Lower leg skin (tissue), 4 donors: ENCODE measurements at regions not wholly inside any gene's neighbourhood (a gene's known extent, or its start where the extent isn't known, plus 50 kb on each side); places are given as distances from the start of the nearest gene placed in this dataset.
A peak's percentile ranks its signal among the peaks of the same experiment; 100 is the strongest.

Experiments
- DNase-seq, 2 donors: peaks; one replicate each; pipeline ENCODE4 v3.0.0-alpha.2; 2019; ENCODE audit warnings: low spot score in 2 of 2
- H3K4me3 ChIP-seq: fragments of 200-600 bp; sonication (generic); 2 replicates; pipeline ENCODE4 v1.5.1; 2017; ENCODE audit warnings: mild to moderate bottlenecking, low read depth; ENCODE audit not compliant: poor library complexity, severe bottlenecking
- CTCF ChIP-seq, 3 donors: fragments of 450-650 bp; IDR thresholded peaks; one replicate each; pipeline ENCODE4 v1.5.1; 2016; ENCODE audit warnings: antibody characterized with exemption in 3 of 3, mild to moderate bottlenecking in 3 of 3, moderate library complexity in 2 of 3
- POLR2A ChIP-seq, 2 donors: fragments of 450-650 bp; IDR thresholded peaks; one replicate each; pipeline ENCODE4 v1.6.1; 2016 to 2017; ENCODE audit warnings: antibody characterized with exemption in 2 of 2, mild to moderate bottlenecking in 1 of 2, moderate library complexity in 1 of 2
- WGBS, 2 donors: methylation state at CpG; one replicate each; pipeline ENCODE4 v1.1.5; 2018; 5-methylcytosine and 5-hydroxymethylcytosine counted together
- intact Hi-C: fragments of 100-400 bp; cut with DNase I; formaldehyde crosslinking; loops from one replicate; pipeline ENCODE4 v1.15.0; 2023; ENCODE audit warnings: low total_unique reads

GRCh38 chr4:20616848-20617247 lies 83.4 kb upstream of the PACRGL start:
- intact Hi-C loops = no loop called here
- no peak overlapping the region for H3K4me3 ChIP-seq
- TF ChIP-seq CTCF (IDR thresholded peaks at IDR 0.05) (no peak), POLR2A (IDR thresholded peaks at IDR 0.05) (no peak)
- DNase-seq = no peak
- 71 to 76% methylated on average over 8 of the region's 8 CpGs for WGBS, 2 donors

- no peak for TF ChIP-seq POLR2A (IDR thresholded peaks at IDR 0.05)
- no peak for TF ChIP-seq CTCF (IDR thresholded peaks at IDR 0.05)
- no peak overlapping the region for H3K4me3 ChIP-seq
- intact Hi-C loops = no loop called here
These were observed 82.4 kb upstream of the PACRGL start for GRCh38 chr4:20617678-20618396.

GRCh38 chr4:20618731-20619130 lies 81.5 kb upstream of the PACRGL start:
- intact Hi-C loops = no loop called here
- TF ChIP-seq CTCF (IDR thresholded peaks at IDR 0.05) = no peak
- TF ChIP-seq POLR2A (IDR thresholded peaks at IDR 0.05) = no peak
- 74 to 75% methylated on average over 12 of the region's 12 CpGs for WGBS, 2 donors

More at GRCh38 chr4:20617678-20618396, 82.4 kb upstream of the PACRGL start:
- 37 to 41% methylated on average over 10 of the region's 10 CpGs for WGBS, 2 donors
- DNase-seq = peak; percentile 42 to 87

GRCh38 chr4:20621476-20621875 lies 78.8 kb upstream of the PACRGL start:
- no peak overlapping the region for H3K4me3 ChIP-seq
- intact Hi-C loops = no loop called here
- TF ChIP-seq CTCF (IDR thresholded peaks at IDR 0.05) (no peak), POLR2A (IDR thresholded peaks at IDR 0.05) (no peak)
- DNase-seq = no peak
- 50% methylated on average over 1 of the region's 1 CpG for WGBS, 2 donors

More at GRCh38 chr4:20618731-20619130, 81.5 kb upstream of the PACRGL start:
- no peak for DNase-seq
- no peak overlapping the region for H3K4me3 ChIP-seq

- intact Hi-C loops = no loop called here
- no peak for TF ChIP-seq CTCF (IDR thresholded peaks at IDR 0.05)
- no peak for TF ChIP-seq POLR2A (IDR thresholded peaks at IDR 0.05)
- 89 to 96% methylated on average over 1 of the region's 1 CpG for WGBS, 2 donors
- H3K4me3 ChIP-seq = no peak overlapping the region
- DNase-seq = no peak
These were observed 77.6 kb upstream of the PACRGL start for GRCh38 chr4:20622701-20623100.

- TF ChIP-seq CTCF (IDR thresholded peaks at IDR 0.05) (no peak), POLR2A (IDR thresholded peaks at IDR 0.05) (no peak)
- H3K4me3 ChIP-seq = no peak overlapping the region
- no peak for DNase-seq
- intact Hi-C loops = no loop called here
These were observed 76.3 kb upstream of the PACRGL start for GRCh38 chr4:20623939-20624338.
